Endothelial cell of umbilical vein (primary cell): ENCODE measurements at regions not wholly inside any gene's neighbourhood (a gene's known extent, or its start where the extent isn't known, plus 50 kb on each side); places are given as distances from the start of the nearest gene placed in this dataset.

Experiments used
- BruUV-seq: library from RNA; stranded (reverse); fragments of 400-500 nt; replicated peaks from 2 replicates; lab custom pipeline; 2021; lab: Mats Ljungman, UMichigan
- CTCF ChIA-PET: fragments of 300-600, 350-600 bp; sonication (Branson Sonifier 250); formaldehyde crosslinking; loops from one replicate; lab custom pipeline; 2021; ENCODE audit warnings: antibody characterized with exemption, inconsistent platforms; lab: Charles Lee
- POLR2A ChIA-PET: fragments of 300-600, 350-600 bp; sonication (Branson Sonifier 250); formaldehyde crosslinking; loops from one replicate; lab custom pipeline; 2021; ENCODE audit warnings: antibody characterized with exemption, inconsistent platforms; lab: Charles Lee
- DNase-seq: peaks from one replicate; pipeline ENCODE4 v3.0.0-alpha.2; 2011; ENCODE audit warnings: low read depth, low spot score
- FAIRE-seq: peaks from 2 replicates; lab custom pipeline; 2011; peaks lifted over from hg19 to GRCh38; lab: Jason Lieb, UNC
- H2AFZ ChIP-seq: 2 replicates; pipeline ENCODE4 v1.6.0; 2012; ENCODE audit warnings: low read depth, low read length, control low read depth, inconsistent platforms
- H3K27ac ChIP-seq: 2 replicates; pipeline ENCODE4 v1.5.1; 2011; ENCODE audit warnings: low read depth, mild to moderate bottlenecking, control low read depth, low read length, moderate library complexity; ENCODE audit not compliant: insufficient read depth
- H3K27me3 ChIP-seq, 2 experiments: 2 replicates each; pipeline versions ENCODE4 v1.6.0 to v1.6.1; 2011; ENCODE audit warnings: low read length in 2 of 2, mixed read lengths in 1 of 2; ENCODE audit not compliant: control insufficient read depth in 2 of 2, insufficient read depth in 2 of 2
- H3K36me3 ChIP-seq, 2 experiments: 2 replicates in 1 of 2; 3 replicates in 1 of 2; pipeline ENCODE4 v1.5.1; 2011; ENCODE audit warnings: low read length in 2 of 2, mild to moderate bottlenecking in 1 of 2, moderate library complexity in 1 of 2; ENCODE audit not compliant: control insufficient read depth in 2 of 2, insufficient read depth in 2 of 2; ENCODE audit errors: extremely low read depth in 1 of 2
- H3K4me1 ChIP-seq: 3 replicates; pipeline ENCODE4 v1.5.1; 2011; ENCODE audit warnings: mild to moderate bottlenecking, low read length; ENCODE audit not compliant: control insufficient read depth, insufficient read depth; ENCODE audit errors: extremely low read depth
- H3K4me2 ChIP-seq: 2 replicates; pipeline ENCODE4 v1.6.1; 2011; ENCODE audit warnings: low read length, control low read depth, mixed read lengths; ENCODE audit not compliant: insufficient read depth
- H3K4me3 ChIP-seq, 3 experiments: fragments of 200-600 bp in 1 of 3; sonication (generic), shearing (Covaris generic) in 1 of 3; replicated peaks in 1 of 3; 2 replicates each; pipeline ENCODE4 v1.5.1; 2011 to 2016; ENCODE audit warnings: control low read depth in 3 of 3, low read length in 3 of 3, mild to moderate bottlenecking in 2 of 3, inconsistent platforms in 1 of 3, low read depth in 1 of 3, moderate library complexity in 1 of 3; ENCODE audit not compliant: insufficient read depth in 1 of 3
- H3K79me2 ChIP-seq: 2 replicates; pipeline ENCODE4 v1.6.0; 2012; ENCODE audit warnings: low read length, inconsistent platforms; ENCODE audit not compliant: control insufficient read depth, insufficient read depth
- H3K9ac ChIP-seq: replicated peaks from 2 replicates; pipeline ENCODE3; 2011; ENCODE audit warnings: low read length, control low read depth; ENCODE audit not compliant: insufficient read depth; ENCODE audit errors: extremely low read depth
- H3K9me1 ChIP-seq: replicated peaks from 3 replicates; pipeline ENCODE4 v1.6.0; 2011; ENCODE audit warnings: mild to moderate bottlenecking, low read length; ENCODE audit not compliant: control insufficient read depth, insufficient read depth; ENCODE audit errors: extremely low read depth
- H3K9me3 ChIP-seq: replicated peaks from 2 replicates; pipeline ENCODE4 v1.5.1; 2012; ENCODE audit warnings: low read length, inconsistent platforms; ENCODE audit not compliant: control insufficient read depth, insufficient read depth
- H4K20me1 ChIP-seq: replicated peaks from 2 replicates; pipeline ENCODE3; 2011; ENCODE audit warnings: mild to moderate bottlenecking, low read length; ENCODE audit not compliant: control insufficient read depth, insufficient read depth; ENCODE audit errors: extremely low read depth
- EZH2 ChIP-seq: IDR thresholded peaks from 2 replicates; pipeline ENCODE4 v1.6.1; 2012; ENCODE audit warnings: borderline replicate concordance, low read depth, mild to moderate bottlenecking, moderate library complexity, low read length, inconsistent platforms; ENCODE audit not compliant: severe bottlenecking
- GATA2 ChIP-seq: IDR thresholded peaks from 2 replicates; pipeline ENCODE4 v1.7.0; 2011; ENCODE audit warnings: low read depth, mild to moderate bottlenecking, moderate library complexity, mixed read lengths, low read length; ENCODE audit not compliant: insufficient read length, insufficient read depth
- POLR2A ChIP-seq: IDR thresholded peaks from 2 replicates; pipeline ENCODE4 v1.6.1; 2012; ENCODE audit warnings: low read depth, mild to moderate bottlenecking, control low read depth, low read length
- POLR2AphosphoS5 ChIP-seq: IDR thresholded peaks from 2 replicates; pipeline ENCODE4 v1.6.1; 2012; ENCODE audit warnings: low read depth, mild to moderate bottlenecking, control low read depth, low read length, moderate library complexity; ENCODE audit not compliant: insufficient read depth
- dilution Hi-C: fragments of 300-500 bp; cut with MboI; formaldehyde crosslinking; loops from one replicate; pipeline ENCODE4 v1.15.0; 2019; ENCODE audit warnings: low sequenced_read_pairs; ENCODE audit not compliant: extremely low pct_ligation_motif_present
- intact Hi-C: fragments of 100-400 bp; cut with micrococcal nuclease; formaldehyde crosslinking; loops from one replicate; pipeline ENCODE4 v1.10.0; 2022
- TF ChIP-seq, protein P1 (sequence below), 2 donors: IDR thresholded peaks; 1 replicate in 1 of 2; 2 replicates in 1 of 2; pipeline ENCODE4 v1.5.1; 2011; ENCODE audit warnings: low read length in 2 of 2, mild to moderate bottlenecking in 2 of 2, moderate library complexity in 2 of 2, control low read depth in 1 of 2, inconsistent platforms in 1 of 2, low read depth in 1 of 2; ENCODE audit not compliant: insufficient read depth in 1 of 2; ENCODE audit errors: extremely low read depth in 1 of 2
- TF ChIP-seq, protein P2 (sequence below): IDR thresholded peaks from 2 replicates; pipeline ENCODE4 v1.6.1; 2011; ENCODE audit not compliant: insufficient read depth, insufficient read length

DNA sequence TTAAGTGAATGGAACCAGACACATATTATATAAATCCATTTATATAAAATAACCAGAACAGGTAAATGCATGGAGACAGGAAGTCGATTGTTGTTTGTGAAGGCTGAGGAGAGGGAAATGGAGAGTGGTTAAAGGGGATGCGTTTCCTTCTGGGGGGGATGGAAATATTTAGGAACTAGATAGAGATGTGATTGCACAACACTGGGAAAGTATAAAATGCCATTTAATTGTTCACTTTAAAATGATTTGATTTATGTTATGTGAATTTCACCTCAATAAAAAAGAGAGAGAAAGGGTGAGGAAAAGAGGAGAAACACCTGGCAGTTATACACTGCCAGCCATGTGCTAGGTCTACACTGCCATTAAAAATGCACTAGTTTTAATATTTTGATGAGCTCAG lies 312.6 kb downstream of the CD83 start:
- TF ChIP-seq, protein P1, sequence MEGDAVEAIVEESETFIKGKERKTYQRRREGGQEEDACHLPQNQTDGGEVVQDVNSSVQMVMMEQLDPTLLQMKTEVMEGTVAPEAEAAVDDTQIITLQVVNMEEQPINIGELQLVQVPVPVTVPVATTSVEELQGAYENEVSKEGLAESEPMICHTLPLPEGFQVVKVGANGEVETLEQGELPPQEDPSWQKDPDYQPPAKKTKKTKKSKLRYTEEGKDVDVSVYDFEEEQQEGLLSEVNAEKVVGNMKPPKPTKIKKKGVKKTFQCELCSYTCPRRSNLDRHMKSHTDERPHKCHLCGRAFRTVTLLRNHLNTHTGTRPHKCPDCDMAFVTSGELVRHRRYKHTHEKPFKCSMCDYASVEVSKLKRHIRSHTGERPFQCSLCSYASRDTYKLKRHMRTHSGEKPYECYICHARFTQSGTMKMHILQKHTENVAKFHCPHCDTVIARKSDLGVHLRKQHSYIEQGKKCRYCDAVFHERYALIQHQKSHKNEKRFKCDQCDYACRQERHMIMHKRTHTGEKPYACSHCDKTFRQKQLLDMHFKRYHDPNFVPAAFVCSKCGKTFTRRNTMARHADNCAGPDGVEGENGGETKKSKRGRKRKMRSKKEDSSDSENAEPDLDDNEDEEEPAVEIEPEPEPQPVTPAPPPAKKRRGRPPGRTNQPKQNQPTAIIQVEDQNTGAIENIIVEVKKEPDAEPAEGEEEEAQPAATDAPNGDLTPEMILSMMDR (IDR thresholded peaks at IDR 0.05; ENCODE audit: extremely low read depth in 1 of 2, insufficient read depth in 1 of 2, low read depth in 1 of 2, low read length in 2 of 2) = no peak
- TF ChIP-seq EZH2 = no peak
- TF ChIP-seq GATA2 = no peak
- TF ChIP-seq POLR2AphosphoS5 = no peak
- TF ChIP-seq, protein P2, sequence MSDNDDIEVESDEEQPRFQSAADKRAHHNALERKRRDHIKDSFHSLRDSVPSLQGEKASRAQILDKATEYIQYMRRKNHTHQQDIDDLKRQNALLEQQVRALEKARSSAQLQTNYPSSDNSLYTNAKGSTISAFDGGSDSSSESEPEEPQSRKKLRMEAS = no peak
- TF ChIP-seq POLR2A = no peak
- H3K4me3 ChIP-seq = no peak overlapping the region
- no peak overlapping the region for H3K4me2 ChIP-seq
- dilution Hi-C loops (no loop called here), intact Hi-C loops (no loop called here)
- H3K9me1 ChIP-seq = no peaks in the 10 kb centered on the region
- POLR2A ChIA-PET = no interaction called here
- H3K9me3 ChIP-seq = peaks cover 2% of the 10 kb centered on the region
- DNase-seq = no peak
- no peaks in the 10 kb centered on the region for H3K36me3 ChIP-seq
- H3K9ac ChIP-seq = no peak overlapping the region
- no peaks in the 10 kb centered on the region for H4K20me1 ChIP-seq
- H3K4me1 ChIP-seq = no peaks in the 10 kb centered on the region
- CTCF ChIA-PET = no interaction called here
- H3K27ac ChIP-seq = no peak overlapping the region
- H2AFZ ChIP-seq = no peak overlapping the region
- H3K79me2 ChIP-seq = no peaks in the 10 kb centered on the region
- FAIRE-seq = no peak
- no TSS peak for BruUV-seq
- no peaks in the 10 kb centered on the region for H3K27me3 ChIP-seq
